Osteoblast (primary cell): ENCODE measurements at regions not wholly inside any gene's neighbourhood (a gene's known extent, or its start where the extent isn't known, plus 50 kb on each side); places are given as distances from the start of the nearest gene placed in this dataset.

Experiments
- DNase-seq: peaks from one replicate; pipeline ENCODE4 v3.0.0; 2011; ENCODE audit warnings: low spot score, mixed read lengths; ENCODE audit not compliant: insufficient read length; ENCODE audit errors: missing footprints
- H2AFZ ChIP-seq: 2 replicates; pipeline ENCODE4 v1.6.0; 2011; ENCODE audit warnings: mild to moderate bottlenecking, low read length
- H3K27ac ChIP-seq: 2 replicates; pipeline ENCODE4 v1.5.1; 2011; ENCODE audit warnings: mild to moderate bottlenecking, low read depth, low read length, moderate library complexity
- H3K27me3 ChIP-seq: 2 replicates; pipeline ENCODE4 v1.6.0; 2012; ENCODE audit warnings: mild to moderate bottlenecking, control low read depth, inconsistent platforms, low read length, moderate library complexity; ENCODE audit not compliant: insufficient read depth
- H3K36me3 ChIP-seq: 2 replicates; pipeline ENCODE4 v1.5.1; 2011; ENCODE audit warnings: mild to moderate bottlenecking, low read length, control low read depth, moderate library complexity; ENCODE audit not compliant: insufficient read depth
- H3K4me1 ChIP-seq: 2 replicates; pipeline ENCODE4 v1.5.1; 2011; ENCODE audit warnings: mild to moderate bottlenecking, low read length, control low read depth, moderate library complexity; ENCODE audit not compliant: insufficient read depth
- H3K4me2 ChIP-seq: 2 replicates; pipeline ENCODE4 v1.6.0; 2011; ENCODE audit warnings: mild to moderate bottlenecking, low read length; ENCODE audit not compliant: insufficient read depth
- H3K4me3 ChIP-seq: fragments of 200-600 bp; sonication (generic); 3 replicates; pipeline ENCODE4 v1.5.1; 2012; ENCODE audit warnings: mild to moderate bottlenecking, low read length, inconsistent platforms; ENCODE audit not compliant: insufficient read depth
- H3K79me2 ChIP-seq: 2 replicates; pipeline ENCODE4 v1.6.0; 2012; ENCODE audit warnings: mild to moderate bottlenecking, low read length, control low read depth, inconsistent platforms; ENCODE audit not compliant: insufficient read depth
- H3K9me3 ChIP-seq: 2 replicates; pipeline ENCODE4 v1.5.1; 2011; ENCODE audit warnings: low read depth, low read length, control low read depth
- H4K20me1 ChIP-seq: 2 replicates; pipeline ENCODE4 v1.6.0; 2012; ENCODE audit warnings: mild to moderate bottlenecking, low read length, control low read depth; ENCODE audit not compliant: insufficient read depth
- TF ChIP-seq, protein P1 (sequence below): IDR thresholded peaks from 2 replicates; pipeline ENCODE4 v1.5.1; 2011; ENCODE audit warnings: mild to moderate bottlenecking, low read depth, low read length, moderate library complexity; ENCODE audit errors: extremely low read depth

- no peaks in the 10 kb centered on the region for H3K27me3 ChIP-seq
Measured at GRCh38 chr12:28775556-28775955, 373.5 kb upstream of the FAR2 start.

GRCh38 chr12:28776220-28776619 is 372.9 kb upstream of the FAR2 start:
- no peaks in the 10 kb centered on the region for H3K79me2 ChIP-seq
- H3K27me3 ChIP-seq, result no peaks in the 10 kb centered on the region
- no peaks in the 10 kb centered on the region for H3K4me1 ChIP-seq
- no peaks in the 10 kb centered on the region for H4K20me1 ChIP-seq
- H3K36me3 ChIP-seq, result no peaks in the 10 kb centered on the region
- no peak overlapping the region for H3K4me2 ChIP-seq
- no peak overlapping the region for H3K27ac ChIP-seq
- DNase-seq, result no peak
- no peaks in the 10 kb centered on the region for H3K9me3 ChIP-seq
- H3K4me3 ChIP-seq, result no peak overlapping the region
- TF ChIP-seq, protein P1, sequence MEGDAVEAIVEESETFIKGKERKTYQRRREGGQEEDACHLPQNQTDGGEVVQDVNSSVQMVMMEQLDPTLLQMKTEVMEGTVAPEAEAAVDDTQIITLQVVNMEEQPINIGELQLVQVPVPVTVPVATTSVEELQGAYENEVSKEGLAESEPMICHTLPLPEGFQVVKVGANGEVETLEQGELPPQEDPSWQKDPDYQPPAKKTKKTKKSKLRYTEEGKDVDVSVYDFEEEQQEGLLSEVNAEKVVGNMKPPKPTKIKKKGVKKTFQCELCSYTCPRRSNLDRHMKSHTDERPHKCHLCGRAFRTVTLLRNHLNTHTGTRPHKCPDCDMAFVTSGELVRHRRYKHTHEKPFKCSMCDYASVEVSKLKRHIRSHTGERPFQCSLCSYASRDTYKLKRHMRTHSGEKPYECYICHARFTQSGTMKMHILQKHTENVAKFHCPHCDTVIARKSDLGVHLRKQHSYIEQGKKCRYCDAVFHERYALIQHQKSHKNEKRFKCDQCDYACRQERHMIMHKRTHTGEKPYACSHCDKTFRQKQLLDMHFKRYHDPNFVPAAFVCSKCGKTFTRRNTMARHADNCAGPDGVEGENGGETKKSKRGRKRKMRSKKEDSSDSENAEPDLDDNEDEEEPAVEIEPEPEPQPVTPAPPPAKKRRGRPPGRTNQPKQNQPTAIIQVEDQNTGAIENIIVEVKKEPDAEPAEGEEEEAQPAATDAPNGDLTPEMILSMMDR, result no peak
- no peak overlapping the region for H2AFZ ChIP-seq

More at GRCh38 chr12:28775556-28775955, 373.5 kb upstream of the FAR2 start:
- Histone ChIP-seq H3K36me3 (no peaks in the 10 kb centered on the region), H3K79me2 (no peaks in the 10 kb centered on the region), H3K4me2 (no peak overlapping the region), H2AFZ (no peak overlapping the region), H3K4me3 (no peak overlapping the region), H3K27ac (no peak overlapping the region), H4K20me1 (no peaks in the 10 kb centered on the region), H3K9me3 (no peaks in the 10 kb centered on the region), H3K4me1 (no peaks in the 10 kb centered on the region)
- DNase-seq, result no peak
- TF ChIP-seq, protein P1, result no peak

DNA sequence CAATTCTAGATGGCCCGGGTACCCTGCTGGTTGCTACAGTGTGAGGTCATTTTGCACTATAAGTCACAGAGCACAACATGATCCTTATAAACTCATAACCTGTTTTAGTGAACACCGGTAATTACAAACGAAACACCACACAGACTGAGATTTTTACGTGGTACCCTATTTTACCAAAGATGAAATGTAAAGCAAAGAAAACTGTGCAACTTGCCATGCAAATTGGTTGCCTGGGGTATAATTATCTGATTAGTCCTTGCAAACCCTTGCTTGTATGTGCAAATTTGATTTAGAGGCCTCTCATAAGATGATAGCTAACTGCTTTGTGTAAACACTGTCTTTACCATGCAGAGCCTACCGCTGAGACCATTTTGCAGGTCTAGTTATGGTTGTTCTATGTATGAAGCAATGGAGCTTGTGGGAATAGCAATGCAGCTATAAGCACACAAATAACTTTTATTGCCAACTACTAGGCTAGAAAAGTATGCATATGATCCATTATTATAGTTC is 372.1 kb upstream of the FAR2 start:
- H3K27ac ChIP-seq, result no peak overlapping the region

DNA sequence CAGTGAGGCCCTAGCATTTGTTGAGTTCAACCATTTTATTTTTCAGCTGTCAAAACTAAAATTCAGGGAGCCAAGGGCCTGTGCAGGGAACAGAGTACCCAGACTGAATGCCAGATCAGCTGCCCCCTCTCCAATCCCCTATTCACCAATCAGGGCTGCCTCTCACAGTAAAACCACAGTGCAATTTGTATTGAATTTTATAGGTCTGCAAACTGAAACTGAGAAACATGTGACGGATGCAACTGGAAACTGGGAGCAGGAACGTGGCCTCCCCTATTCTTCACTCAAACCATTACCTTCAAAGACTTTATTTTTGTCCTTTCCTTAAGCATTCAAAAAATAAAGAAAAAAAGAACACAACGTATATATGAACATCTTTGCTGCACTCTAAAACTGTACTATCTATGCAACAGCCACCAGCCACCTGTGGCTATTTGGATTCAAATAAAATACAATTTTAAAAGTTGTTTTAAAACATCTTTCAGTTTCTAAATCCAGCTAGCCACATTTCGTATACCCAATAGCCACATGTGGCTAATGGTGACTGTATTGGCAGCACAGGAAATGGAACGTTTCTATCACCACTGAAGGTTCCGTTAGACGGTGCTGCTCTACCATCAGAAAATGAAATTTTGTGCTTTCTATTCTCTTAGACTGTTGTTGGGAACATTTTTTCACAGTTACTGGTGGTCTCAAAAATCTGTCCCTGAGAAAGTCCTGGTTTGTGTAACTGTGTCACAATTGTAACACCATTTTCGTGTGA is 371.3 kb upstream of the FAR2 start:
- no peak overlapping the region for H3K27ac ChIP-seq
- TF ChIP-seq, protein P1, result no peak

More for the DNA sequence above, 372.1 kb upstream of the FAR2 start:
- Histone ChIP-seq H3K4me3 (no peak overlapping the region), H3K4me1 (no peaks in the 10 kb centered on the region), H3K79me2 (no peaks in the 10 kb centered on the region), H3K36me3 (no peaks in the 10 kb centered on the region), H4K20me1 (no peaks in the 10 kb centered on the region), H3K9me3 (no peaks in the 10 kb centered on the region), H3K4me2 (no peak overlapping the region), H3K27me3 (no peaks in the 10 kb centered on the region), H2AFZ (no peak overlapping the region)
- TF ChIP-seq, protein P1, result no peak
- no peak for DNase-seq

More for the DNA sequence above, 371.3 kb upstream of the FAR2 start:
- H3K27me3 ChIP-seq, result no peaks in the 10 kb centered on the region
- no peaks in the 10 kb centered on the region for H4K20me1 ChIP-seq
- no peak overlapping the region for H3K4me3 ChIP-seq
- H3K4me1 ChIP-seq, result no peaks in the 10 kb centered on the region
- no peak overlapping the region for H3K4me2 ChIP-seq
- no peak overlapping the region for H2AFZ ChIP-seq
- no peak for DNase-seq
- no peaks in the 10 kb centered on the region for H3K9me3 ChIP-seq
- no peaks in the 10 kb centered on the region for H3K79me2 ChIP-seq
- no peaks in the 10 kb centered on the region for H3K36me3 ChIP-seq
